NCI-H146 treated with DMSO at 0.1 percent for 48 hours (cell line): ENCODE measurements at regions not wholly inside any gene's neighbourhood (a gene's known extent, or its start where the extent isn't known, plus 50 kb on each side); places are given as distances from the start of the nearest gene placed in this dataset.

Experiments used
- DNase-seq: peaks from one replicate; lab custom pipeline; 2025; ENCODE audit not compliant: unreplicated experiment; lab: John Stamatoyannopoulos, UW

GRCh38 chr5:5017827-5018577, 122.1 kb upstream of the ADAMTS16 start:
- no peak for DNase-seq

DNA sequence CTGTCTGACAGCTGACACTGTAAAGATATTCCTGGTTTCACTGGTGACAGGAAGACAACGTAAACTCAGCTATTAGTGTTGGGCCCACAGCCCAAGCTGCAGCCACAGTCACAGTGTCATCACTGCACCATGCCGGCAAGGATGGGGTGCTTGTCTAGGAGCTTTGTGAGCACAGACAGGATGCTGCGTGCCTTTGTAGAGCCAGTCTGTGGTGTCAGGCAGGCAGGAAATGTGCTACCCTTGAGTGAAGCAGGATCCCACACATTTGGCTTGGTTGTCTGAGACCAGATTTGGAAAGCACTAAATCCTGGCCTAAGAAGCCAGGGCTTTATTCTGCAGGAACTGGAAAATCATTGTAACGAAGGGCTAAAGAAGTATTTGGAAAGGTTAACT, 121.6 kb upstream of the ADAMTS16 start:
- no peak for DNase-seq

DNA sequence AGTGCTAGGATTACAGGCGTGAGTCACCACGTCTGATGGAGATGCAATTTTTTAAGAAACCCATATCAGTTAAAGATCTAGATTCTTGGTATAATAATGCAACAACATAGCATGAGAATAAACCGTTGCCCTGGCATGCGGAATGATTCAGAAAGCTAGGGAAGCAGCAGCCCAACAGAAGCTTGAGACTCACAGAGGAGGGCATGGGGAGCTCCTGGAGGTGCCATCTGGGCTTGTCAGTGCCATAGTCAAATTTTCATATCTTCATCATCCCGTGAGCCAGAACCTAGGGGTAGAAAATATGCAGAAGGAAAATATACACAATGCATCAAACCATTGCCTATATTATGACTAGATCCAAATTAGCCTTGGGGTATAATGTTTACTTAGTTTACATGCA, 118.7 kb upstream of the ADAMTS16 start:
- no peak for DNase-seq

DNA sequence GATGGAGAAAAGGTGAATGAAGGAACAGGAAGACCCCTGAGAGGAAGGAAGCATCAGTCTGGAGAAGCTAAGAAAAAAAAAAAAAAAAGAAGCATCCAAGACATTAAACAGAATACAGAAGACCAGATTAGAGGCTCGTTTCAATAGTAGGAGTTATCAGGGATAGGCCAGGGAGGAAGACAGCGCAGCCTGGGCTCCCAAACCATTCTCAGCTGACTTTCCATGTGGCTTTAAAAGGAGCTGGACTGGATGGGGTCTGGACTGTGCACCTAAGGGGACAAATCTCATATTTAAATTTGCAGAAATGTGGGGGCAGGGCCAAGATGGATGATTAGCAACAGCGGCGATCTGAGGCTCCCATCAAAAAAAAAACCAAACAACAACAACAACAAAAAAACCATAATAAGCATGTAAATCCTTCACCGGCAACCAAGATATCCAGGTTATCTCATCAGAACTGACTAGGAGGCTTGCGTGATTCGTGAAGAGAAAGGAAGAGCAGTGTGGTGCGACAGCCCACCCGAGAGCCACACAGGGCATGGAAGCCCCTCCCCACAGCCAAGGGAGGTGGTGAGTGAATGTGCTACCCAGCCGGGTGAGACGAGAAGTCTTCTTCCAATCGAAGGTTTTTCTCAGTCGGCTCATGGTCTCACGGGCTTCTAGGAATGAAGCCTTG, 114.9 kb upstream of the ADAMTS16 start:
- no peak for DNase-seq

DNA sequence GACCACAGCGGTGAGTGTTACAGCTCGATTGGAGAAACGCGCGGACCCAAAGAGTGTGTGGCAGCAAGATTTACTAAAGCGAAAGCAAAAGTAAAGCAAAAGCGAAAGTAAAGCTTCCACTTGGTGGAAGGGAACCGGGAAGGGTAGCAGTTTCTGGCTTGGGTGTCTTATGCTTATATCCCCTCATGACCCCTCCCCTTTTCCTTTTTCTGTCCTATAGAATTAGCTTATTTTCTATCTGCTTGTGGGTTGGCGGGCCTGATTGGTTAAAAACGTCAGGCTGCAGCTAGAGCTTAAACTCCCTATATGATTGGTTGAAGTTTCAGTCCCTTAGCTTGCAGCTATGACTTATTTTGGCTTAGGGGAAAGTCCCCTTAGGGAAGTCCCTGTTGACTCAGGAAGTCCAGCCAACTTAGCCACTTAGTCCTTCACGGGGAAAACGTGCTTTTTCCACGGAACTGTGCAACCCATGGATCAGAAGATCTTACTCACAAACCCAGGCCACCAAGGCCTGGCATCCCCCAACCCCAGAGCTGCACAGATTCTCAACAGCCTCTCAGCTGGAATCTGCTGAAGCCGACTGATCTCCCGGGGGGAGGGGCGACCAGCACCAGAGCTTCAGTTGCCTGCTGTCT, 114.2 kb upstream of the ADAMTS16 start:
- no peak for DNase-seq

GRCh38 chr5:5026409-5026785, 113.7 kb upstream of the ADAMTS16 start:
- no peak for DNase-seq

GRCh38 chr5:5031665-5032064, 108.5 kb upstream of the ADAMTS16 start:
- no peak for DNase-seq

GRCh38 chr5:5037674-5038073, 102.5 kb upstream of the ADAMTS16 start:
- DNase-seq, result no peak

DNA sequence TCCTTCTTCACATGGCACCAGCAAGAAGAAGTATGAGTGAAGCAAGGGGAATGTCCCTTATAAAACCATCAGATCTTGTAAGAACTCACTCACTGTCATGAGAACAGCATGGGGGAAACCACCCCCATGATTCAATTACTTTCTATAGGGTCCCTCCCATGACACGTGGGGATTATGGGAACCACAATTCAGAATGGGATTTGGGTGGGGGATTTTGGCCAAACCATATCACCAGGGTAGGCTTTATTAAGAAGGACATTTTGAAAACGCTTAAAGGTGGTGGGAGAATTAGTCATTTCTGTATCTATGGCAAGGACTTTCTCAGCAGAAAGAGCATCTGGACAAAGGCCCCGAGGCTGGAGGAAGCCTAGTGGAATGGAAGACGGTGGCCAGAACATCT, 100.2 kb upstream of the ADAMTS16 start:
- DNase-seq, result no peak

- DNase-seq, result no peak
These were observed 99.4 kb upstream of the ADAMTS16 start for GRCh38 chr5:5040712-5041111.

DNA sequence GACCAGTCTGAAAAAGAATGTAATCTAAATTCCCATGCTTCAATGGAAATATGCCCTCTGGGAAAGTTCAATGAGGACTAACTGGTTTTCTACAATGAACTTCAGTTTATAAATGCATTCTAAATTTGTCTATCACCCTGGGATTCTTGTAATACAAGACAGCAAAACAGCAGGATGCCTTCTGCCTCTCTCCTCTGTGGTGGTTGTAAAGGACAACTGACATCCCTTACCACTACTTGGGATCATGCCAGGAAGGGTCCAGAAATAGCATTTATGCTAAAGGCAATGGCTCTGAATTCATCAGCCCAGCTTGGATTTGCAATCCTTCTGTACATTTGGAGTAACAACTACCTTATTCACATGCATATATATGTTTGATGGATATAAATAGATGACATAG, 97.3 kb upstream of the ADAMTS16 start:
- DNase-seq, result no peak

DNA sequence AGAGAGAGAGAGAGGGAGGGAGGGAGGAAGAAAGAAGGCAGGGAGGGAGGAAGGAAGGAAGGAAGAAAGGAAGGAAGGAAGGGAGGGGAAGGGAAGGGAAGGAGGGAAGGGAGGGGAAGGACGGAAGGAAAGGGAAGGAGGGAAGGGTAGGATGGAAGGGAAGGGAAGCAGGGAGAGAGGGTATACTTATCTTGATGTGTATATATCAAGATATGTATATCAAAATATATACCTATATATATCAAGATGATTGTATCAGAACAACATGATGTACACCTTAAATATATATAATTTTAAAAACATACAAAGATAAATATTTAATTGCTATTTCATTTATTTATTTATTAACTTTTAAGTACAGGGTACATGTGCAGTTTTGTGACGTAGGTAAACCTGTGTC, 96.8 kb upstream of the ADAMTS16 start:
- DNase-seq, result no peak

- no peak for DNase-seq
These were observed 95.8 kb upstream of the ADAMTS16 start for GRCh38 chr5:5044247-5044840.

GRCh38 chr5:5046680-5047502, 93.2 kb upstream of the ADAMTS16 start:
- DNase-seq, result no peak

GRCh38 chr5:5050801-5051200, 89.3 kb upstream of the ADAMTS16 start:
- no peak for DNase-seq

DNA sequence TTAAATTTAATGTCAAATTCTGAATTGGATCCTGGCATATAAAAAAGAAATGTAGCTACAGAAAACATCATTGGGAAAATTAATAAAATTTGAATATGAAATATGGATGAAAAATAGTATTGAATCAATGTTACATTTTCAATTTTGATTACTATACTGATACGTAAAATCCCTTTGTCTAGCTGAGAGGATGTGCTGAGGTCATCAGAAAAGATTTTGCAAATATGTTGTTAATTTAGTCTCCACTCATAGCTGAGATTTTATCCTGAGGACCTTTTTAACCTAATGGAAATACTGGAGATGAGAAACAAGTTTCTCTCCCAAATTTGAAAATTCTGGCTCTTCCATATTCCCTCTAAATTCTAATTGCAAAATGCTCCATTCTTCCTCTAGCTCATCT, 84.4 kb upstream of the ADAMTS16 start:
- DNase-seq, result no peak

DNA sequence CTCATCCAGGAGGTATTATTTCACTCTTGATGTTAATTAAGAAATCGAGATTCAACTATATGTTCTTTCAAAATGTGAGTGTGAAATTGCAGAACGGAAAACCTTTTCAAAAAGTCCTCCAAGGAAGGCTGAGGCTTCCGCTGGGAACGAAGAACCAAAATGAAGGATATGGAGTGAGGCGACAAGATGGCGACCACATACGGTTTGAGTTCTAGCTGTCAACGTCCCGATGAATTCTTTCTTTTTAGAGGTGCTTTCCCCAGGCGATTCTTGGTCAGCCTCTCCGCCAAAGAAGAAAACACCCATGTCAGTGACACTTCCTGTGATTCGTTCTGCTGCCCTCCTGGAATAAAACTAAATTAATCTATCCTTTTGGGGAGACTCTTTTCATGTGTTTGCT, 78.3 kb upstream of the ADAMTS16 start:
- DNase-seq, result no peak

GRCh38 chr5:5062525-5063302, 77.4 kb upstream of the ADAMTS16 start:
- no peak for DNase-seq

DNA sequence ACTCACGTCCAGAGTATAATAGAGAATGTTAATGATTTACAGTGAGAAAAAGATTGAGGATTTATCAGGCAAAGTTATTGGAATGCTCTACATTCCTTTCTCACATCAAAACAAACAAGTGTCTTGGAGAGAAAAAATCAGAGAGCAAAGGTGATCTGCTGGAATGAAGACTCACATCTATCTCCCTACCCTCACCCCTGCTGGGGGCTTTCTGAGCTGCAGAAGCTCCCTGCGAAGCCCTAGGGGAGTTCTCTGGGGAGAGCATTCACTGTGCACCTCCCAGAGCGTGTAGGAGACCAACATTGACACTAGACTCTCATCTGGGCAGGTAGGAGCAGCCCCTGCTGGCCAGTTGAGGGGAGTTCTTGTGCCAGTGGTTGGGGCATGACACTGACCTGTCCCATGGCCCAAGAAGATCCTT, 76.6 kb upstream of the ADAMTS16 start:
- DNase-seq, result no peak

GRCh38 chr5:5065472-5065871, 74.7 kb upstream of the ADAMTS16 start:
- DNase-seq, result no peak
